ENCODE measurements at regions not wholly inside any gene's neighbourhood (a gene's known extent, or its start where the extent isn't known, plus 50 kb on each side); places are given as distances from the start of the nearest gene placed in this dataset.

DNA sequence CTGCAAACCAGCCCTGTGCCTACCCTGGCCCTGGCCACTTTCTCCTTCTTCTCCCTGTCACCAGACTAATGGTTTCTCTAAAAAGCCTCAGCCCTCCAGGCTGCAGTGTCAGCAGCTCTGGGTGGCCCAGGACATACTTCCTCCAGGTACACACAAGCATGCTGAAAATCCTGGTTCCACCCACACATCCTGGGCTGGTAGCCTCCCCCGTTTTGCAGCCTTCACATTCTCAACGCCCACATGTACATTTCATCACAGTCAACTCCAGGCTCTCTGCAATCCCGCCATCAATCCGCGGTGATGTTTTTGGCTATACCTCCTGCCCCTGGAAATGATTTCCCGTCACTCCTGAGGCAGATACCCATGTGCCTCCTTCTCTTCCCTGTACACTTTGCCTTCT lies 59.4 kb downstream of the MAGEF1 start:
- H3K4me3 ChIP-seq (ENCODE audit: low read depth, low read length): no peak overlapping the region
- TF ChIP-seq CTCF (IDR thresholded peaks at IDR 0.05; ENCODE audit: low read depth, low read length, missing control alignments): no peak
- DNase-seq (ENCODE audit: low read depth): no peak

GRCh38 chr3:184651904-184652303 lies 60.0 kb downstream of the MAGEF1 start:
- no peak for DNase-seq (ENCODE audit: low read depth)
- H3K4me3 ChIP-seq (ENCODE audit: low read depth, low read length): no peak overlapping the region
- no peak for TF ChIP-seq CTCF (IDR thresholded peaks at IDR 0.05; ENCODE audit: low read depth, low read length, missing control alignments)

GRCh38 chr3:184648636-184649035 lies 63.2 kb downstream of the MAGEF1 start:
- no peak for DNase-seq (ENCODE audit: low read depth)
- no peak for TF ChIP-seq CTCF (IDR thresholded peaks at IDR 0.05; ENCODE audit: low read depth, low read length, missing control alignments)
- no peak overlapping the region for H3K4me3 ChIP-seq (ENCODE audit: low read depth, low read length)

DNA sequence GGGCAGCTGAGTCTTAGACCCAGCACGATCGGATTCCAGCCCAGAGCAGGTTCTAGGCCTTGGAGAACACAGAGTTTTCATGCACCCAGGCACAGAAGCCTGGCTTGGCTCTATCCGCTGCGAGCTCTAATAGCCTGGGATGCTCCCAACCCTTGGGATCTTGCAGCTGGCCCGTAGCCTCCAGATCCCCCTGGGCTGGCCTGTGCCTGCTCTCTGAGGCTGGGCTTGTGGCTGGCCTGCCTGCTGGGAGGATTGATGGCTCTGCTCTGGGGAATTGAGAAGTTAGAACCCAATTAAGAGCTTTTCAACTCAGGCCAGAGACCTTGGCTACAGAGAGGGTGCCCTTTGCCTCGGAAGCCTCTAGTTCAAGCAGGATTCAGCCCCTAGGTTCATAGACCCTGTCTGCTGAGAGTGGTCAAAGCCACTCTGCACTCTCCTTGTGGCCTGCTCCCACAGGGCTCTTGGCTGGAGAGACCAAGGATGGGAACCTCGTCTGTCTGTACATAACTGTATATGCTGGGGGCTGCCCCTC lies 64.4 kb downstream of the MAGEF1 start:
- no peak for TF ChIP-seq CTCF (IDR thresholded peaks at IDR 0.05; ENCODE audit: low read depth, low read length, missing control alignments)
- H3K4me3 ChIP-seq (ENCODE audit: low read depth, low read length): no peak overlapping the region
- DNase-seq (ENCODE audit: low read depth): no peak

DNA sequence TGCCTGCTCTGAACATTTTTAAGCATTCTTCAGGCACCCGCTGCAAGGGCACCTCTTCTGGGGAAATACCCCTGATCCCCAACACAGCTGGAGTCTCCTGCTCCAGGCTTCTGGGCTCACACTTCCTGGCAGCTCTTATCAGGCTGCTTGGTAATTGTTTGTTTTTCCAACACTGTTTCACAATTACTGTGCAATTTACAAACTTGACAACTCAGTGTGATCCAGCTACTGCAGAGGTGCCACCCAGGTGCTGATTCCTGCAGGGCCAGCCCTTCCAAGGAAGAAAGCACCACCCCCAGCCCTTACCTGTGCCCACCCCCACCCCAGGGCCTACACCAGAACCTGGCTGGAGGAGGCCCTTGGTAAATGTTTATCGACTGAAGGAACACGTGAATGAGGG lies 66.5 kb downstream of the MAGEF1 start:
- no peak for TF ChIP-seq CTCF (IDR thresholded peaks at IDR 0.05; ENCODE audit: low read depth, low read length, missing control alignments)
- no peak for DNase-seq (ENCODE audit: low read depth)
- no peak overlapping the region for H3K4me3 ChIP-seq (ENCODE audit: low read depth, low read length)

DNA sequence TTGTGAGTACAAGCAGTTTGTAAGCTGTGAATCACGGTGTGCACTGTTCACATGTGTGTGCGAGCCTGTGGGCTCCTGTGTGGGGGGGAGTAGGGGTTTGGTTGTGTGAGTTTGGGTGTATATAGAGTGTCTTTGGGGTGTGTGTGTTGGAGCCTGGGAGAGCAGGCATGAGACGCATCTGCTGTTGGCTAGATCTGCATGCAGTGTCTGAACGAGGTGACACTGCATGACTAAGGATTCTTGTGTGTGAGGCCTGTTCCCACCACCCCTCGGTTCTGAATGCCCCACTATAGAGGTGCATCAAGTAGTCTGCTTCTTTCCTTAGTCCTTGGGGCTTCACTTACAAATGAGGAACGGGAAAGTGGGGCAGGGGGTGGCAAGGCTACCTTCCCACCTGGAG lies 68.4 kb downstream of the MAGEF1 start:
- TF ChIP-seq CTCF (IDR thresholded peaks at IDR 0.05; ENCODE audit: low read depth, low read length, missing control alignments): no peak

GRCh38 chr3:184642631-184643285 lies 69.1 kb downstream of the MAGEF1 start:
- no peak for TF ChIP-seq CTCF (IDR thresholded peaks at IDR 0.05; ENCODE audit: low read depth, low read length, missing control alignments)
- H3K4me3 ChIP-seq (ENCODE audit: low read depth, low read length): no peak overlapping the region
- DNase-seq (ENCODE audit: low read depth): no peak

More for the DNA sequence above, 68.4 kb downstream of the MAGEF1 start:
- H3K4me3 ChIP-seq (ENCODE audit: low read depth, low read length): no peak overlapping the region
- DNase-seq (ENCODE audit: low read depth): no peak

Measured in GM12864 (cell line).